GM03348 (cell line): ENCODE measurements at regions not wholly inside any gene's neighbourhood (a gene's known extent, or its start where the extent isn't known, plus 50 kb on each side); places are given as distances from the start of the nearest gene placed in this dataset.

Source experiments
- DNase-seq: peaks from one replicate; pipeline ENCODE4 v3.0.0; 2012; ENCODE audit warnings: low spot score

- DNase-seq: no peak
Observed at GRCh38 chr3:76346690-76347089, 561.3 kb upstream of the ZNF717 start.

GRCh38 chr3:76349715-76350480 lies 564.5 kb upstream of the ZNF717 start:
- no peak for DNase-seq

GRCh38 chr3:76352051-76352450 lies 566.7 kb upstream of the ZNF717 start:
- DNase-seq: no peak

- no peak for DNase-seq
Observed at GRCh38 chr3:76352511-76353284, 567.3 kb upstream of the ZNF717 start.

GRCh38 chr3:76353683-76354082 lies 568.3 kb upstream of the ZNF717 start:
- DNase-seq: no peak

- DNase-seq: no peak
Observed at GRCh38 chr3:76361010-76361409, 575.7 kb upstream of the ZNF717 start.

- DNase-seq: no peak
Observed at GRCh38 chr3:76362643-76363042, 577.3 kb upstream of the ZNF717 start.

- DNase-seq: no peak
Observed at GRCh38 chr3:76365275-76365674, 579.9 kb upstream of the ZNF717 start.

- no peak for DNase-seq
Observed at GRCh38 chr3:76367281-76367680, 581.9 kb upstream of the ZNF717 start.

GRCh38 chr3:76369170-76369569 lies 583.8 kb upstream of the ZNF717 start:
- DNase-seq: no peak

GRCh38 chr3:76370749-76371520 lies 585.6 kb upstream of the ZNF717 start:
- DNase-seq: no peak

- no peak for DNase-seq
Observed at GRCh38 chr3:76372497-76372896, 587.1 kb upstream of the ZNF717 start.

- no peak for DNase-seq
Observed at GRCh38 chr3:76377074-76377473, 591.7 kb upstream of the ZNF717 start.

- no peak for DNase-seq
Observed at GRCh38 chr3:76378789-76379188, 593.4 kb upstream of the ZNF717 start.

- no peak for DNase-seq
Observed at GRCh38 chr3:76383781-76384180, 598.4 kb upstream of the ZNF717 start.

- no peak for DNase-seq
Observed at GRCh38 chr3:76387000-76387399, 601.7 kb upstream of the ZNF717 start.

GRCh38 chr3:76400141-76400540 lies 614.8 kb upstream of the ZNF717 start:
- DNase-seq: no peak

- no peak for DNase-seq
Observed at GRCh38 chr3:76402926-76403325, 617.6 kb upstream of the ZNF717 start.

- DNase-seq: no peak
Observed at GRCh38 chr3:76403556-76403955, 618.2 kb upstream of the ZNF717 start.

- no peak for DNase-seq
Observed at GRCh38 chr3:76405196-76405595, 619.8 kb upstream of the ZNF717 start.

- no peak for DNase-seq
Observed at GRCh38 chr3:76410762-76411281, 625.5 kb upstream of the ZNF717 start.

GRCh38 chr3:76415384-76415783 lies 624.5 kb upstream of the ROBO2 start:
- no peak for DNase-seq
